T-helper 2 cell treated with Interferon-gamma antibody and Interleukin-4, amounts not matched to agents 5 μg/mL and 100 μg/mL, for 36 hours (primary cell): ENCODE measurements at regions not wholly inside any gene's neighbourhood (a gene's known extent, or its start where the extent isn't known, plus 50 kb on each side); places are given as distances from the start of the nearest gene placed in this dataset.
"Not testable (repeated sequence)": the region's sequence is repeated elsewhere in the genome, so short reads cannot be mapped to it uniquely, and the experiment has no call there.

Experiments used
- DNase-seq: peaks from one replicate; pipeline ENCODE4 v3.0.0; 2021; ENCODE audit warnings: low spot score
- H3K27ac Mint-ChIP-seq: one replicate; pipeline ENCODE4 v1.8.0; 2021; ENCODE audit warnings: mild to moderate bottlenecking, mixed read lengths
- H3K27me3 Mint-ChIP-seq: one replicate; pipeline ENCODE4 v1.8.0; 2021; ENCODE audit warnings: low read depth, mixed read lengths
- H3K36me3 Mint-ChIP-seq: one replicate; pipeline ENCODE4 v1.8.0; 2021; ENCODE audit warnings: low read depth, mixed read lengths
- H3K4me1 Mint-ChIP-seq: one replicate; pipeline ENCODE4 v1.8.0; 2021; ENCODE audit warnings: low read depth, mixed read lengths
- H3K4me3 Mint-ChIP-seq: one replicate; pipeline ENCODE4 v1.8.0; 2022; ENCODE audit warnings: mild to moderate bottlenecking, moderate library complexity, mixed read lengths
- H3K9me3 Mint-ChIP-seq: one replicate; pipeline ENCODE4 v1.8.0; 2021; ENCODE audit warnings: mixed read lengths

GRCh38 chrX:1140236-1140681 lies 72.2 kb downstream of the CRLF2 start:
- Mint-ChIP-seq H3K27me3 (no peaks in the 10 kb centered on the region), H3K4me1 (no peaks in the 10 kb centered on the region)

DNA sequence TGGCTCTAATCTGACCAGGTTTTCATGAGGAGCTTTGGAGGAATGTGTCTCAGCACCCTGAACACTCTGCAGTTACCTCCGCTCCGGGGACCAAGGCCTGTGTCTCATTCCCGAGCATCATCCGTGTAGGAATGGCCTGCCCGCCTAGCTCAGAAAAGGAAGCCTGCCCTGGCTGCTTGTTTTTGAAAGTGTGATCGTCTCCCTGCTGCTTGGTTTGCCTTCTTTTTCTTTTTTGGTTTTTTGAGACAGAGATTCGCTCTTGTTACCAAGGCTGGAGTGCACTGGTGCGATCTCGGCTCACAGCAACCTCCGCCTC lies 73.3 kb downstream of the CRLF2 start:
- Mint-ChIP-seq H3K36me3 (no peaks in the 10 kb centered on the region), H3K9me3 (no peaks in the 10 kb centered on the region), H3K27ac (no peak overlapping the region), H3K27me3 (no peaks in the 10 kb centered on the region), H3K4me1 (no peaks in the 10 kb centered on the region), H3K4me3 (no peak overlapping the region)
- no peak for DNase-seq

More at GRCh38 chrX:1140236-1140681, 72.2 kb downstream of the CRLF2 start:
- Mint-ChIP-seq H3K4me3 (no peak overlapping the region), H3K9me3 (no peaks in the 10 kb centered on the region), H3K27ac (no peak overlapping the region), H3K36me3 (no peaks in the 10 kb centered on the region)
- no peak for DNase-seq

DNA sequence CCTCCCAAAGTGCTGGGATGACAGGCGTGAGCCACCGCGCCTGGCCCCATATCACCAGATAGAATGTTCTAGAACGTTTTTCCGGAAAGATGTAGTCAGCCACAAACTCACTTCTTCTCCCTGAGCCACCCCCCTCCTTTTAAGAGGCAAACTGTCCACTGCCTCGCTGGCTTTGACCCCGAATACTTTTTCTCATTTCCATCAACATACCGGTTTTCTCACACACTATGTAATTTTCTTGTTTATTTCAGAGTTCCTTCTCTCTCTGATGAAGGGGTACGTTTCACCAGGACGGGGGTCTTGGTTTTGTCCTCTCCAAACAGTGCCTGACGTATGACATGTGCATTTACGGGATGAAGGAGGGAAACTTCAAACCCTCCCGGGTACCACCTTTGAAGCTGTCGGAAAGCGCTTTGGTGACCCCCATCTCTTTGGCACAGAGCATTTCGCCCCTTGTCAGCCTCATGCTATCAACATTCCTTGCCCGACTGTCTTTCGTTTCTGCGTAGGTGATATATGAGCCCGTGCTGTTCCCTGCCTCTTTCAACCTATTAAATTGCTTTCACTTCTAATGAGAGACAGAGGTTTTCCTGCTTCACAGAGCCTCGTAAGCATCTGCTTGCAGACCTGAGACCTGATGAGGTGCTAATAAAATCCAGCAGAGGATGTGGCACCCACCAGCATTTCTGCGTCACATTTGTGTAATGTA lies 73.8 kb downstream of the CRLF2 start:
- no peaks in the 10 kb centered on the region for H3K9me3 Mint-ChIP-seq
- no peak overlapping the region for H3K4me3 Mint-ChIP-seq
- no peak overlapping the region for H3K27ac Mint-ChIP-seq
- no peaks in the 10 kb centered on the region for H3K27me3 Mint-ChIP-seq
- H3K4me1 Mint-ChIP-seq = no peaks in the 10 kb centered on the region
- no peak for DNase-seq
- H3K36me3 Mint-ChIP-seq = no peaks in the 10 kb centered on the region

DNA sequence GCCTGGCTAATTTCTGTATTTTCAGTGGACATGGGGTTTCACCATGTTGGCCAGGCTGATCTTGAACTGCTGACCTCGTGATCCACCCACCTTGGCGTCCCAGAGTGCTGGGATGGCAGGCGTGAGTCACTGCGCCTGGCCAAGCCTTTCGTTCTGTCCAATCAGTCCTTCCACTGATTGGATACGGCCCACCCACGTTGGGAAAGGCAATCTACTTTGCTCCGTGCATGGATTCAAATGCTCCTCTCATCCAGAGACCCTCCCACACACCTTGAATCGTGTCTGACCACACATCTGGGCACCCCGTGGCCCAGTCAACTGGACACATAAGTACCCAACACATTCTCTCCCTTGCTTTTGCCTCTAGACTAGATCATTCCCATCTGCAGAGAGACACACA lies 74.9 kb downstream of the CRLF2 start:
- Mint-ChIP-seq H3K9me3 (no peaks in the 10 kb centered on the region), H3K36me3 (no peaks in the 10 kb centered on the region), H3K4me1 (no peaks in the 10 kb centered on the region), H3K4me3 (no peak overlapping the region), H3K27me3 (no peaks in the 10 kb centered on the region), H3K27ac (no peak overlapping the region)
- no peak for DNase-seq

DNA sequence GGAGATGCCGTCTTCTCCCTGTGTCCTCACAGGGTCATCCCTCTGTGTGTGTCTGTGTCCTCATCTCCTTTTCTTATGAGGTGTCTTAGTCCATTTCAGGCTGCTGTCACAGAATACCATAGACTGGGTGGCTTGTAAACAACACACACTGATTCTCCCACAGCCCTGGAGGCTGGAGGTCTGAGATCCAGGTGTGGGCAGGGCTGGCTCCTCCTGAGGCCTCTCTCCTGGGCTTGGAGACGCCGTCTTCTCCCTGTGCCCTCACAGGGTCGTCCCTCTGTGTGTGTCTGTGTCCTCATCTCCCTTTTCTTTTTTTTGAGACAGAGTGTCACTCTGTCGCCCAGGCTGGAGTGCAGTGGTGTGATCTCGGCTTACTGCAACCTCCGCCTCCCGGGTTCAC lies 75.9 kb downstream of the CRLF2 start:
- not testable (repeated sequence) for H3K4me1 Mint-ChIP-seq, H3K9me3 Mint-ChIP-seq, H3K4me3 Mint-ChIP-seq, H3K27ac Mint-ChIP-seq, DNase-seq, H3K36me3 Mint-ChIP-seq, H3K27me3 Mint-ChIP-seq

DNA sequence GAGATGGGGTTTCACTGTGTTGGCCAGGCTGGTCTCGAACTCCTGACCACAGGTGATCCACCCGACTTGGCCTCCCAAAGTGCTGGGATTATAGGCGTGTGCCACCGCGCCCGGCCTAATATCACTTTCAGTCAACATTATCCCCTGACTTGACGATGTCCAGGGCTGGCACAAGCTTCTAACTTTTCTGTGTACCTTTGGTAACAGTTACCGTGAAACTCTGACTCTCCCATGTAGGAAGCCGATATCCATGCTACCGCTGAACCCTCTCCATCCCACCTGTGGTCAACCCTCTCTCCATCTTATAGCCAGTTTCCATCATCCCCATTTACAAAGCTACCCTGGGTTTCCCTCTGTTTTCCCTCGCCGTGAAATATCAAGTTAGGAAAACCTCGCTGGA lies 77.5 kb downstream of the CRLF2 start:
- Mint-ChIP-seq H3K4me1 (no peaks in the 10 kb centered on the region), H3K27ac (no peak overlapping the region), H3K4me3 (no peak overlapping the region), H3K9me3 (no peaks in the 10 kb centered on the region), H3K27me3 (no peaks in the 10 kb centered on the region), H3K36me3 (no peaks in the 10 kb centered on the region)
- DNase-seq = no peak

- no peak overlapping the region for H3K27ac Mint-ChIP-seq
- H3K4me3 Mint-ChIP-seq = no peak overlapping the region
- H3K9me3 Mint-ChIP-seq = no peaks in the 10 kb centered on the region
- no peaks in the 10 kb centered on the region for H3K4me1 Mint-ChIP-seq
- H3K36me3 Mint-ChIP-seq = no peaks in the 10 kb centered on the region
- no peak for DNase-seq
- H3K27me3 Mint-ChIP-seq = no peaks in the 10 kb centered on the region
Observed at GRCh38 chrX:1134156-1134555, 78.3 kb downstream of the CRLF2 start.

GRCh38 chrX:1126738-1127137 lies 85.7 kb downstream of the CRLF2 start:
- Mint-ChIP-seq H3K9me3 (peaks cover 5% of the 10 kb centered on the region), H3K4me1 (no peaks in the 10 kb centered on the region), H3K4me3 (no peak overlapping the region), H3K27me3 (no peaks in the 10 kb centered on the region), H3K36me3 (no peaks in the 10 kb centered on the region), H3K27ac (no peak overlapping the region)
- DNase-seq = no peak

DNA sequence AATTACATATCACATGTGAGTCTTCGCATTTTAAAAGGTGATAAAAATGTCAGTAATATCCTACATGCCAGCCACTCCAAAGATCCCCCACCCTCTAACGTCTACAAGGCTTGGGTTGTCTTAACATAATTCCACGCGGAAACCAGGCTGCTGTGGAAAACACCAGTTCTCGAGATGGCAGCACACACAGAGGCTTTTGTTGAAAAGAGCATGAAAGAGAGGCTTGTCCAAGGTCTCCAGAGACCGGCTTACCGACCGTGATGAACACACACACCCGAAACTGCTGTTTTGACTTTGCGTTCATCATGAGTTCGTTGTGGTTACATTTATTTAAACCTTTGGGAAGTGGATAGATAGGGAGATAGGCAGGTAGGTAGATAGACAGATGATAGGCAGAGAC lies 87.9 kb downstream of the CRLF2 start:
- no peak overlapping the region for H3K4me3 Mint-ChIP-seq
- H3K27ac Mint-ChIP-seq = no peak overlapping the region

GRCh38 chrX:1122851-1123250 lies 89.6 kb downstream of the CRLF2 start:
- not testable (repeated sequence) for H3K27ac Mint-ChIP-seq, H3K9me3 Mint-ChIP-seq, H3K36me3 Mint-ChIP-seq, H3K4me3 Mint-ChIP-seq, H3K27me3 Mint-ChIP-seq, DNase-seq, H3K4me1 Mint-ChIP-seq

More for the DNA sequence above, 87.9 kb downstream of the CRLF2 start:
- no peaks in the 10 kb centered on the region for H3K27me3 Mint-ChIP-seq
- no peaks in the 10 kb centered on the region for H3K36me3 Mint-ChIP-seq
- DNase-seq = no peak
- H3K9me3 Mint-ChIP-seq = peaks cover 5% of the 10 kb centered on the region
- no peaks in the 10 kb centered on the region for H3K4me1 Mint-ChIP-seq

DNA sequence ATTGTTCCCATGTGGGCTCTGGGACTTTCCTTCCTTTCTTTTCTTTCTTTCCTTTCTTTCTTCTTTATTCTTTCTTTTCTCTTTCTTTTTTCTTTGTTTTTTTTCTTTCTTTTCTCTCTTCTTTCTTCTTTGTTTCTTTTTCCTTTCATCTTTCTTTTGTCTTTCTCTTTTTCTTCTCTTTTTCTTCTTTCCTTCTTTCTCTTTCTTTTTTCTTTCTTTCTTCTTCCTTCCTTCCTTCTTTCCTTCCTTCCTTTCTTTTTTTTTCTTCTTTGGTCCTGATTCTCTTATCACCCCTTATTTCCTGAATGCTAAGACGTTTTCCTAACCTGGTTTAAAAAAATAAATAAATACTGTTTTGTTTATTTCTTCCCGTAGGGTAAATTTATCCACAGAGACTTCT lies 93.2 kb downstream of the CRLF2 start:
- Mint-ChIP-seq H3K36me3 (no peaks in the 10 kb centered on the region), H3K9me3 (no peaks in the 10 kb centered on the region), H3K4me3 (no peak overlapping the region), H3K4me1 (no peaks in the 10 kb centered on the region), H3K27me3 (no peaks in the 10 kb centered on the region), H3K27ac (no peak overlapping the region)
- DNase-seq = no peak

GRCh38 chrX:1118572-1119199 lies 93.8 kb downstream of the CRLF2 start:
- no peak for DNase-seq
- no peak overlapping the region for H3K4me3 Mint-ChIP-seq
- H3K9me3 Mint-ChIP-seq = no peaks in the 10 kb centered on the region
- no peaks in the 10 kb centered on the region for H3K36me3 Mint-ChIP-seq
- H3K4me1 Mint-ChIP-seq = no peaks in the 10 kb centered on the region
- no peak overlapping the region for H3K27ac Mint-ChIP-seq
- H3K27me3 Mint-ChIP-seq = no peaks in the 10 kb centered on the region

DNA sequence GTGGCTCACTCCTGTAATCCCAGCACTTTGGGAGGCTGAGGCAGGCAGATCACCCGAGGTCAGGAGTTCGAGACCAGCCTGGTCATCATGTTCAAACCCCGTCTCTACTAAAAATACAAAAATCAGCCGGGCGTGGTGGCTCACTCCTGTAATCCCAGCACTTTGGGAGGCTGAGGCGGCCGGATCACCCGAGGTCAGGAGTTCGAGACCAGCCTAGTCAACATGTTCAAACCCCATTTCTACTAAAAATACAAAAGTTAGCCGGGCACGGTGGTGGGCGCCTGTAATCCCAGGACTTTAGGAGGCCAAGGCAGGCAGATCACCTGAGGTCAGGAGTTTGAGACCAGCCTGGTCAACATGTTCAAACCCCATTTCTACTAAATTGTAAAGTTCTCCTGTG lies 97.0 kb downstream of the CRLF2 start:
- H3K27ac Mint-ChIP-seq, H3K4me1 Mint-ChIP-seq, H3K4me3 Mint-ChIP-seq, DNase-seq, H3K9me3 Mint-ChIP-seq, H3K36me3 Mint-ChIP-seq, H3K27me3 Mint-ChIP-seq: not testable (repeated sequence)

DNA sequence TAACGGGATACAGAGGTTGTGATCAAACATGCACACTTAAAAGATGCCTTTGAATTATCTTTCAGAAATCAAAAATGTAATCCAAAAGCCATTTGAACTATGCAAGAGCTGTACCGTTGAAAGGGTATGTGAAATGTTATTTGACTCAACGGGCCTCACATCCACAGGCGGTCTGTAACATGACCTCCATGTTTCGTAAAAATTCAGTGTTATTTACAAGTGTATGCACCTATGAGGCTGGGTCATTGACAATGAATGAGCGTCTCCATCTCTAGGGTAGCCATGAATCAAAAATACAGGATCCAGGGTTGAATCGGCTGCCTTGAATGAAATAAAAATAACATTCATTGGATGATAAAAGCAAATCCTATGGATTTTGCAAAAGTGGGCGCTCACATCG lies 100.1 kb downstream of the CRLF2 start:
- Mint-ChIP-seq H3K36me3 (no peaks in the 10 kb centered on the region), H3K27me3 (peaks cover 2% of the 10 kb centered on the region), H3K4me1 (peaks cover 2% of the 10 kb centered on the region), H3K9me3 (peaks cover 10% of the 10 kb centered on the region), H3K4me3 (no peak overlapping the region), H3K27ac (no peak overlapping the region)
- no peak for DNase-seq
